Fibroblast of skin of left quadriceps (primary cell): ENCODE measurements at regions not wholly inside any gene's neighbourhood (a gene's known extent, or its start where the extent isn't known, plus 50 kb on each side); places are given as distances from the start of the nearest gene placed in this dataset.

Experiments
- DNase-seq, 2 experiments: peaks; one replicate each; pipeline ENCODE4 v3.0.0-alpha.2; 2013; ENCODE audit warnings: low read depth in 2 of 2

DNA sequence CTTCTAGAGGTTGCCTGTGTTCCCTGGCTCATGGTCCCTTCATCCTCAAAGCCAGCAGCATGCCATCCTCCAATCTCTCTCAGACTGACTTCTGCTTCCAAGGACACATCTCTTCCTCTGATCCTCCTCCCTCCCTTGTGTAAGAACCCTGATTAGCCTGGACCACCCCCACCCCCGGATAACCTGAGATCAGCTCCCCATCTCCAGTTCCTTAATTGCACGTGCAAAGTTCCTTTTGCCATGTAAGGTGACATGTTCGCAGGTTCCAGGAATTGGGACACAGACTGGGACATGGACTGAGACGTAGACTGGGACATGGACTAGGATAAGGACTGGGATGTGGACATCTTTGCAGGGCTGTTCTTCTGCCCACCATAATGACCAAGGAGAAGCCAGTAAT, 925.3 kb downstream of the TBC1D22A start:
- no peak for DNase-seq

DNA sequence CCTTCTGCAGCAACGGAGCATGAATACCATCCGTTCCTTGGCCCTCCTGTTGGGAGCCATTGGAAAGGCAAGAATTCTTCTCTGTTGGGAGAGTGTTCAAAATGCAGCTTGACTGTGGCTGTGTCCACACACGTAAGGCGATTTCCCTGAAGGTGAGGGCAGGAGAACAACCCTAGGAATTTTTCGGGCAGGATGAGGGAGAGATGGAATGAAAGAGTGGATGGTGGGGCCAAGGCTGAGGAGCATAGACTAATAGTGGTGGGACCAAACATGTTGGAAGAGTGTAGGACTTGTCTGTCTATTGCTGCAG, 924.9 kb downstream of the TBC1D22A start:
- no peak for DNase-seq

DNA sequence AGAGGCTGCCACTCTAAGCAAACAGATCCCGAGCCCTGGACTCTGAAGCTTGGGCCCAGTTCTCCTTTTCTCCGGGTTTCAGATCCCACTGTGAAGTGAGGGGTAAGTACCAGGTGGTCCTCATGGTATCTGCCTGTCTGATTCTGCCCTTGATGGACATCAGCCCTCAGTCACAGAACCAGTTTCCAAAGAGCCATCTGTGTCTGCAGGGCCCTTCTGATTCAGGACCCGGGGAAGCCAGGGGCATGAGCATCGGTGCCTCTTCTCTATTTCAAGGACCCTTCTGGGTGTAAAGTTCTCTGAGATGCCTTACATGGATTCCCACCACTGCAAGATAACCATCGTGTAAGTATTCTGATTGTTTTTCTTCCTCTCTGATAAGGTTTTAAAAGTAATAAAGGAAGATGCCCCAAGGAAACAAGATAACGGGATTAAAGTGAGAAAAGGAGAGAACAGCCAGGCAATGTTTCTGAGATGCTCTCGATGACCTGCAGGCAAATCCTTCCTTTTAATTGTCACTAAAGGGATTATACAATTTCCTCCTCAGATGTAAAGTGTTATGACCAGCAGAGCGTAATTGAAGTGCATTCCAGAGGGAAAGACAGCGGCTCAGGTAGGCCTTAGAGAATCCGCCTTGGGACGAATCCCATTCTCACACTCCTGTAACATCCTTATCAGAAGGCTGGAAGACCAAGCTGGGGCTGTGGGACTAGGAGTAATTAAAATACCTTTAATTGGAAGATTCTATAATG, 924.3 kb downstream of the TBC1D22A start:
- DNase-seq = no peak

DNA sequence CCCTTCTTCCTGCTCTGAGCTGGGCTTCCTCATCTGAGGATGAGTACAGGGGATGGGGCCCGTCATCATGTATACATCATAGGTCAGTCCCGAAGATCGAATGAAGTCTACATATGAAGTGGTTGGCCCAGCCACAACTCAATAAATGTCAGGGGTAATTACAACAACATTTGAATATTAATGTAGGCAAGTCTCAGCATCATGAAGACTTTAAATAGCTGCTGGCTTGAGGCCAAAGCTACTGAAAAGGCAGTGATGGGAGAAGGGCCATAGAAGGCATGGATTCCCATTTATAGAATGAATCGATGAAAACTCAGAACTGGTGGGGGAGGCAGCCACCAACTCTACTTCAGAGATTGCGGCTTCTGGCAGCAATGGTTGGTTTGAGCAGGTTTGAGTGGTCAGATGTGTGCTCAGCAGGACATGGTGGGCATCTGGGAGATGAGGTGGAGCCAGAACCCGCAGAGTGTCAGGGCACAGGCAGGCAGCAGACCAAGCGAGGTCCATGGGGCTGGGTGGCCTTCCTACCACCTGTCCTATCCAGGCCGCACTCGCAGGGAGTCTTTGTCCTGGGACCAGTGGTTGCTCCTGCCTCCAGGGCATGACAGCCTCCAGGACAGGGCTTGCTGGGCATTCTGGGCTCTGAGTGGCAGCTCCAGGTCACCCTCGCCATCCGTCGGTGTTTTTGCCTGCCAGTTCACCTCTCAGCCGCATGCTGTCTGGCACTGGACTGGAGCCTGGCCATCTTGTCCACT, 919.1 kb downstream of the TBC1D22A start:
- no peak for DNase-seq

DNA sequence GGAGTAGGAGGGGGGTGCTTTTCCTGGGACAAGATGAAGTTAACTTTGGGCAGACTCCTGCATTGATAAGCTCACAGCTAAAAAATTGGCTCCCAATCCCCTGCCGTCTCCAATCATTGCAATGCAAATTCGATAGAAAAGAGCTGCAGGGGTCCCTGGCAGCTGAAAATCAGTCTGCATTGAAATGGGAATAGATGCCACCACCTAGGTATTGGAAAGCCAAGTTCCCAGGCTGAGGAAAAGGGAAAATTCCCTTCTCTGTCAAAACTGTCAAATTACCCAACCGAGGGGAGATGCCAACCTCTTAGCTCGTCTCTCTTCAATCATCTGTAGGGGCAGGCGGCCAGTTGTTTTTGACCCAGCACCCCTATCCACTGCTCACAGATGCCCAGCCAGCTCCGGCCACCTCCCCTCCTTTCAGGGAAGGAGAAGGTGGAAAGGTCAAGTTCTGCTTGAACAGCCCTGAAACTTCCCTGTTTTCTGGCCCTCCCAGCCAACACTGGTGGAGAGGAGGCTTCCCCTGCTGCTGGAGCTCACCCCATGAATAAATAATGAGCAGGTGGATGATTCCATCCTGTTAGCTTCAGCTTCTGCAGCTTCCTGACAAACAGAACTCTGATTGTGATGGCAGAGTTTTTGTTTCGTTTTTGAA, 916.3 kb downstream of the TBC1D22A start:
- no peak for DNase-seq

DNA sequence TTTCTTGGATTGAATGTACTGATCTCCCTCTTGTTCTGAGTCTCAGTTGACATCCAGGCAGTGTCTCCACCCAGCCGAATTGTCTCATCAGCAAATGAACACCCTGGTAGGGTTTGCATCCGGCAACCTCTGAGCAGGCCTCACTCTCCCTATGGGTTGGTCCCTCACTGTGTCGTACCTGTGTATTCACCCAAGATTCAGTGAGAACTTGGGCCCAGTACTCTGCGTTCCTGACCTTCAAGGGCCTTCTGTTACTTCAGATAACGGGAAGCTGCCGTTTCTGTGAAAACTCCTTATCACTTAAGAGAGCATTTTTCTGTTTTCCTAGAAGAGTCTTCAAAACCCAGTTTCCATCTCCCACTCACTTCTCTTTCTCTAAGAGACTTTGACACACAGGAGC, 915.6 kb downstream of the TBC1D22A start:
- DNase-seq = no peak

DNA sequence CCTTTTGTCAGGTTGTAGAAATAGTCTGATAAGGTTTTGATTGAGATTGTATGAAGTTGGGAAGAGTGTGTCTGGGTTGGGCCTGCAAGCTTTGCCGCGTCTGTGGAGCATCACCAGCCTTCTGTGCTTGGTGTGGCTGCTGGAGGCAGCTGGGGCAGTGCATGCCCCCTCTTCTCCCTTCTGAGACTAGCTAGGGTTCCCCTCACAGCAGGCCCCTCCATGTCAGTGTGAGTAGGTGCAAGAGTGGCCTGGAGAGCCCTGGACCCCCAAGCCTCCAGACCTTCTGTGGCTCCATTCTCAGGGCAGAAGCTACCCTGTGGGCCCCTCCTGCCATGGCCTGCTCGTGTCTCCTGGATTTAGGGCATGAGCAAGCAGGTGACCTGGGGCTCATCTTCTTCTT, 914.2 kb downstream of the TBC1D22A start:
- DNase-seq = no peak

DNA sequence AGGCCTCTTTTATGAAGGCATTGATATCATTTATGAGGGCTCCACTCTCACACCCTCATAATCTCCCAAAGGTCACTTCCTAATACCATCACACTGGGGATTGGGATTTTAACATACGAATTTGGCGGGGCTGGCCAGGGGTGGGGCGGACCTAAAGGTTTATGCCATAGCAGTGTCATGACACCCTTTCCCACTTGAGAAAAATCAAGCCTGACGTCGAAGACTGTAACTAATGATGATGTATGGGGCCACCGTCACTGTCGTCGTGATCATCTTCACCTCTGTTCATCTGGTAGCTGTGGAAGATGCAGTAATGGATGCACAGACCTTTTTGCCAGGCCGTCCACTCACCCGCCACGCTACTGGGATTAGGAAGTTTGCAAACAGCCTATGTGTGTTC, 912.1 kb downstream of the TBC1D22A start:
- DNase-seq = no peak

DNA sequence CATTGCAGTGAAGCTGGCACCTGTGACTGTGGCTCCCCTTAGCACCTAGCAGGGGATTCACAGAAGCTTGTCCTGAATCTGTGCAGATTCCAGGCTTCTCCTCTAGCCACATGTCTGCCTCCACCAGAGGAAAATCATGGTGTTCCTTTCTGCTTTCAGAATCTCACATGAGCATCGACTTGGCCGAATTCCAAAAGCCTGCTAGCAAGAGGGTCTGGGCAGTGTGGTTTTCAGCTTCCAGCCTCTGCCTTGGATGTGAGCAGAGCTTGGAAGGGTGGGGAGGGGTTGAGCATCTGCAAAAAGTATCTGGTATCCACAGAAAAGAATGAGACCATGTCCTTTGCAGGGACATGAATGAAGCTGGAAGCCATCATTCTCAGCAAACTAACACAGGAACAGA, 911.1 kb downstream of the TBC1D22A start:
- no peak for DNase-seq

DNA sequence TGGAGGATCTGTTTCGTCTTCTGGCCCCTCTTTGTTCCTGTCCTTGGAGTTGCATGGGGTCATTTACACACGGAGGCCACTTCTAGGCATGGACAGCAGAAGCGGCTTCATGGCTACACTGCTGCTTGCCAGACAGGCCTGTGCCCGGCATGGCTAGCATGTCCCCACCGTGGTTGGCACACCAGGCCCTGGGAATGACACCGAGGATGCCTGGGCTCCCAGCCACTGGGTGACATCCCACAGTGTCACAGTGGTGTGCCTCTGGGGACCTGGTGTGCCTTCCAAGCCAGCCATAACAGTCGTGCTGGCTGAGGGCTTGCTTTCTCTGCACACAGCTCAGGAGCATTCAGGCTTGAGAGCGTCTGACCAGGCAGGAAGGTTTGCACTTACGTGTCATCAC, 910.1 kb downstream of the TBC1D22A start:
- no peak for DNase-seq

DNA sequence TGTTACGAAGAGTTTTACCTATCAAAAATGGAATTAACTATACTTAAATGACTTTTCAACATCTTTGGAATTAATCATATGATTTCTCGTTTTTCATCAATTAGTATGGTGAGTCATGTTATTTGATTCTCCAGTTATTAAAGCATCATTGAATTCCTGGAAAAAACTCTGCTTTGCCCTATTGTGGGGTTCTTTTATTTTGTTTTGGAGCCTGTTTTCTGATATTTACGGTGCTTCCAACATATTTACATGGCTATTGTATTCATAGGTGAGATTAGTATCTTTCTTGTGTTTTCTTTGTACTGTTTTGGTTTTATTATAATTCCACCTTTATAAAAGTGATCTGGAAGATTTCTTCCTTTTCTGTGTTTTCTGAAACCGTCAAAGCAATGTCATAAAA, 902.7 kb downstream of the TBC1D22A start:
- DNase-seq = no peak

DNA sequence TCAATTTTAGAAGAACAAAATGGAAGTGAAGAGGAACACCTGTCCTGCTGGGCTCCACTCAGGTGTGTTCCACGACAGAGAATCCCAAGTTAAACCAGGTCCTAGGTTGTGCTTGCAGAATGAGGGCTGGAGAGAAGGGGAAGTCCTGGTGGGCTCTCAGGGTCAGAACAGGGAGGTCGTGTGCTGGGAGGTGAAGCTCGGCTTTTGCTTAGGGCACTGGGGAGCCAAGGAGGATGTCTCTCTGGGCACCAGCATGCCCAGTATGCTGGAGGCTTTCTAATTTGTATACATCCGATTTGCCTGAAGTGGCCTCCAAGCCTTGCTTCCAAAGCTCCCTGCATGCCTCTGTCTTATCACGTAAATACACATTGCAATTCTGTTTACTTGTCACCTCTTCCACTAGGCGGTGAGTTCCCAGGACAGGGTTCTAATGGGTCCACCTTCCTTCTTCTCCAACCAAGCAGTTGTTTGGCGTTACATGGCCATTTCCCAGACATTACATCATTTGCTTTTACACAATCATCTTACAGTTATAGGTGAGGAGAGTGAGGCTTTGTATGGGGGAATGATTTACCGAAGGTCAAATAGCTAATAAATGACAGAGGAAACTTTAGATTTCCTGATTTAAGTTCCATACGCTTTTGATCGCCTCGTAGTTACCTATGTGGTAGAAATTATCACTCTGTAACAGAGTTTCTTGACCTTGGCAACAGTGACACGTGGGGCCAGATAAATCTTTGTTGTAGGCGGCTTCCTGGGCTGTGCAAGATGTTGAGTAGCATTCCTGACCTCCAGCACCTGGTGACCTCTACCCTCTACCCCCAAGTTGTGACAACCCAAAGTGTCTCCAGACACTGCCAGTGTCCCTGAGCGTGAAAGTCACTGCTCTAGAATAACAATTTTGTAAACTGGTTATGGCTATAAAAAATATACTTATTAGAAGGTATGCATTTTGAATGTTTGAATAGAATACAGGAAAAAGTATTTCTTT, 901.5 kb downstream of the TBC1D22A start:
- DNase-seq = no peak

DNA sequence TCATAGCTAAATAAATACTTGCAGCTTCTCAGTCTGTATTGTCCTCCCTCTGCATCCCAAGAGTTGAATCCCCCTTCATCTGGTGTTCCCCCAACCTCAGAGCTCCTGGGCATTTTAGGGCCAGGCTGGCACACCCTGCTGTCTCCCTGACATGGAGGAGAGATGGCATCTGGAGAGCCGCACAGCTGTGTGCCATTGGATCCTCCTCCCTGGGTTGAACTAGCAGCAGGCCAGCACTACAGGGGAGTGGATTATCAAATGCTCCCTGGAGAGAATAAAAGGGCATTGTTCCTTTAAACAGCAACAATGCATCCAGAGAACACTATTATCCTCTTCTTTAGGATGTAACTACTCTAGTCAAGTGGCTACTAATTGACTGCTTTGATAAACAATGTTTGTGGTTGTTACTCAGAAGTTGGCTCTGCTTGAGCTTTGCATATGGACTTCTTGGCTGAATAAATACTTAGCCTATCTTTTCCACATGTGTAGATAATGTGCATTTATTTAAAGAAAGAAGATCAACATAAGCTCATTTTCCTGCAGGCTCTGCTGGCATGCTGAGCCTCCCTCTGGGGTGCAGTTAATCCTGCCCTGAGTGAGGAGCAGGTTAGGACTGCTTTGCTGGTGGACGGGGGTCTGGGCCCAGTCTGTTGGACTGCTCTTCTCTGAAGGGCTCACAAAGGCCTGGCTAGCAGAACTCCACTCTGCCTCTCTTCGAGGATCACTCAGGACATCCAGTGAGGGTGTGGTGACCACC, 897.2 kb downstream of the TBC1D22A start:
- no peak for DNase-seq

DNA sequence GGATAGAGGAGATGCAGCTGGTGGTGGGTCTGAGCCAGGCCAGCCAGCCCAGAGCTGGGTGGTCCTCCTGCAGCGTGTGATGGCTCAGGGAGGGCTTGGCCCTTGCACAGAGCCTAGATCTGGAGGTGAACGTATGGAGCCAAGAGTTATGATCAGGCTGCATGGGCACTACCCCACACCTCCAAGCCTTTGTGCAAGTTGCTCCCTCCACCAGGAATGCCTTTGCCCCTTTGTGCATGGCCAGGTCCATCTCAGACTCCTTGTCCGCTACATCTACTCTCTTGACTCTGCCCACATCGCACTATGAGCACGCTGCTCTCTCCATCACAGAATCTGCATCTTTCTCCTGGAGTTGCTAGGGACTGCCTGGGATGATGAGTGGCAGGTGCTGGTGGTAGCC, 895.7 kb downstream of the TBC1D22A start:
- DNase-seq = no peak

DNA sequence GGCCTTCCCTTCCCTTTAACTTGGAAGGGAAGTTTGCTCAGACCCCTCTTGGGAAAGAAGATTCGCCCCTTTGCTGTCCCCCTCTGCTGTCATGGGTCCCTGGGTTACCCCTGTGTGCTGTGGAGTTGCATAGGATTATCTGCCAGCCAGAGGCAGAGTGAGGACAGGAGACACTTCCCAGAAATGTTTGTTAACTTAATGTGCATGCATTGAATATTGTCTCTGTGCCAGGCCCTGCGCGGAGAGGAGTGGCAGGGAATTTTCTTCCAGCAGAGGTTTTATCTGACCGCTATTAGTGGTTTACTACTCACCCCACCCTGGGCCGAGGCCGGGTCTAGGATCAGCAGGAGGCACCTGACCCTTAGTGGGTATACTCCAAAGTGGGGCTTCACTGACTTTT, 894.8 kb downstream of the TBC1D22A start:
- no peak for DNase-seq

DNA sequence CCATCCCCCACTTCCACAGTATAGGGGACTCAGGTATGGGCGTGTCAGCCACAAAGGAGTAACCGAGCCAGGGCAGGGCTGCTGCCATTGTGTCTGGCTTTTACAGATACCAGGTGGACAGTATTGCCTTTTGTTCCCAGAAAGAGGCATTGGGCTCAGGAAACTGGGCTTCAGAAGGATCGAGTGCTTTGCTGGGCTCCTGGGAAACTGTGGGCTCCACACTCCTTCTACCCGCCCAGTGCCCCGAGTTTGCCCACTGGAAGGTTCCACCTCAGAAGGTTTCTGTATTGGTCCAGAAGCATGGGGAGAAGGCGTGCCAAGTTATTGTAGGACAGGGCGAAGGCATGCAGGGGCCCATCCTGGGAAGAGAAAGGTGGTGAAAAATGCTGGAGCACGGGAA, 894.4 kb downstream of the TBC1D22A start:
- DNase-seq = no peak

DNA sequence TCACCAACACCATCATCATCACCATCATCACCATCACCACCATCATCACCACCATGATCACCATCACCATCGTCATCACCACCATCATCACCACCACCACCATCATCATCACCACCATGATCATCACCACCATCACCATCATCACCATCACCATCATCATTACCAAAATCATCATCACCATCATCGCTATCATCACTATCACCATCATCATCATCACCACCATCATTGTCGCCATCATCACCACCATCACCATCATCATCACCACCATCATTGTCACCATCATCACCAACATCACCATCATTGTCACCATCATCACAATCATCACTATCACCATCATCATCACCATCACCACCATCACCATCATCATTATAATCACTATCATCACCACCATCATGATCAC, 893.5 kb downstream of the TBC1D22A start:
- no peak for DNase-seq

DNA sequence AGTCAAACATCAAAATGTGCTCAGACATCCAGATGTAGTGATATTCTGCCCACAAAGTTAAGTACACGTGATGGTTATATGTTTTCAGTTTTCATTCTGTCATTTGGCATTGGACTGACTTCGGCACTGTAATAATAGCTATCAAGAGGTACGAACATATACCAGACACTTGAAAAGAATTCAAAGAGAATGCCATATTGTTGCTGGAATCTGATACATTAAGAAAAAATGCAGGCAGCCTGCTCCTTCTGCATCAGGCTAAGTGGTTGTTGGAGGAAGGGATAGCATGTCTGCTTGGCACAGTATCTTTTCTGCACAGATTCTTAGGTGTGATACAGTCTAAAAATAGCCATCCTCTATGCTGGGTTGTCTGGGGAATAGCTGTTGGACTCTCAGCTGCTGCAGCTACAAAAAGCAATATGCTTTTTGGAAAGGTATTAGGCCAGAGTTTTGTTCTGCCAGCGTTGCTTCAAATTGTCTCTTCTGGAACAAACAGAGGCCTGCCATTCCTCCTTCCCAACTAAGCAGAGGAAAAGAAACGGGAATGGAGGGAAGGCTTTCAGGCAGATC, 892.6 kb downstream of the TBC1D22A start:
- DNase-seq = no peak

DNA sequence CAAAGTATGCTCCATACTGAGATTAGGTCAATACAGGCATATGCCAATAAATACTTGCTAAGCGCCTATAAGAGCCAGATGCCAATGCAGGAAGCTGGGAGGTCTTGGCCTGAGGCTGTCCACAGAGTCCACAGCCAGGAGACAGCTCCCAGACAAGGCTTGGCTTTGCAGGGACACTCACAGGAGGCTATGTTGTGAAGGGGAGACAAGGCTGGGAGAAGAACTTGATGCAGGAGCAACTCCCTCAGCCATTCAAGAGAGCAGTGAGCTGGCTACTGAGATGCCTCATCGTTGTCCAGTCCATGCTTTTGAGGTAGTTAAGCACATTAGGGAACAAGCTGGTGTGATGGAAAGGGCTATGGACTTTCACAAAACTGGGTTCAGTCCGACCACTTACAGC, 891.5 kb downstream of the TBC1D22A start:
- DNase-seq = no peak

DNA sequence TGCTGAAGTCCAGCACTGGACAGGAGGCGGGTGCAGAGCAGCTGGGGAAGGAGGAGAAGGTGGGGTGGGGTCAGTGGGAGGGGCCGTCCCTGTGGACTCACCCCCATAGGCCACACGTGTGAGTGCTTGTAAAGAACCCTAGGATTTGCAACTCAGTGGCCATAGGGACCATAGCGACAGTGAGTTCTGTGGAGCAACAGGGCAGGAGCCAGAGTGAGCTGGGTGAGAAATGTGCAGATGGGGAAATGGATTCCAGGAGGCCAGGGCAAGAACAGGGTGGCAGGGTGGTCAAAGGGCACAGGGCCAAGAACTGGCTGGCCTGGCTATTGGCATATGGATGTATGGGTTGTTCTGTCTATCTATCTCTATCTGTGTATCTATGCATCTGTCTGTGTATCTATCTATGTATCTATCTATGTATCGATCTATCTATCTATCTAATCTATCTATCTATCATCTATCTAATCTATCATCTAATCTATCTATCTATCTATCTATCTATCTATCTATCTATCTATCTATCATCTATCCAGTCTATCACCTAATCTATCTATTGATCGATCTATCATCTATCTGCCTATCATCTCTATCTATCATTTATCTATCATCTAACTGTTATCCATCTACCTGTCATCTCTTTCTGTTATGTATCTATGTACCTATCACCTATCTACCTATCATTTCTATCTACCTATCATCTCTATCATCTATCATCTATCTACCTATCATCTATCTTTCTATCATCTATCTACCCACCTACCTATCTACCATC, 889.0 kb downstream of the TBC1D22A start:
- DNase-seq = no peak
